D721Med (cell line): ENCODE measurements at regions not wholly inside any gene's neighbourhood (a gene's known extent, or its start where the extent isn't known, plus 50 kb on each side); places are given as distances from the start of the nearest gene placed in this dataset.

Experiments used
- DNase-seq: peaks from one replicate; pipeline ENCODE4 v3.0.0; 2011; ENCODE audit warnings: low spot score; ENCODE audit not compliant: insufficient read length
- FAIRE-seq: peaks from 2 replicates; lab custom pipeline; 2011; peaks lifted over from hg19 to GRCh38; lab: Jason Lieb, UNC
- TF ChIP-seq, protein P1 (sequence below): IDR thresholded peaks from 2 replicates; pipeline ENCODE4 v1.5.1; 2012; ENCODE audit warnings: mild to moderate bottlenecking, control low read depth; ENCODE audit not compliant: insufficient read depth; ENCODE audit errors: missing control alignments

DNA sequence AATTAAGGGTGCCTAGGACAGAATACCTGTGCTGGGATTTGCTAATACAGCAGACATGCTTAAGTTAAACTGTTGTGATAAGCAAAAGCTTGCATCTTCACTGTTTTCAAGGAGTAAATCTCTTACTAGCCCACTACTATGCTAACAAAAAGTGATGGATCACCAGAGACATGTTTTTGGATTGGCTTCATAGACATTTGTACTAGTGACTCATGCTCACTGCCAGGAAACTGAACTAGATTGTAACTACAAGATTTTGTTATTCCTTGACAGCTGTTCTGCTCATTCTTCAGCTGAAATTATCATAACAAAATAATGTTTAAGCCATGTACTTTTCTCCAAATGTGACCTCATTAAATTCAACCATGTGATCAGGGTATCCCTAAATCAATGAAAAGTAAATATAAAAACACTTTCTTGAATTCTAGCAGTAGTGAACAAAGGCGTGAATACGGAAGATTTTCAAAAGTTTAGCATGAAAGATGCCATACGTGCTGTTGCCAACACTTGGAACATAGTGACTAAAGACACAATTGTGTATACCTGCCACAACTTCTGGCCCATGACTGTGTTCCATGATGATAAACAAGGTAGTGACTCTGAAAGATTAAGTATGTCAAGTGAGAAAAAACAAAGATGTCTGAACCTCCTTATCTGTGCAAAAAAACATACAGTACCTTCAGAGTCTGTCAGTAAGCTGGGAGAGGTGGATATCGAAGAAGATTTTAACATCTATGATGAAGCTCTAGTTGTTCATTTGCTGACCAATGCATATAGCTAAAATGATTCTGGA is 154.0 kb downstream of the BTC start:
- TF ChIP-seq, protein P1, sequence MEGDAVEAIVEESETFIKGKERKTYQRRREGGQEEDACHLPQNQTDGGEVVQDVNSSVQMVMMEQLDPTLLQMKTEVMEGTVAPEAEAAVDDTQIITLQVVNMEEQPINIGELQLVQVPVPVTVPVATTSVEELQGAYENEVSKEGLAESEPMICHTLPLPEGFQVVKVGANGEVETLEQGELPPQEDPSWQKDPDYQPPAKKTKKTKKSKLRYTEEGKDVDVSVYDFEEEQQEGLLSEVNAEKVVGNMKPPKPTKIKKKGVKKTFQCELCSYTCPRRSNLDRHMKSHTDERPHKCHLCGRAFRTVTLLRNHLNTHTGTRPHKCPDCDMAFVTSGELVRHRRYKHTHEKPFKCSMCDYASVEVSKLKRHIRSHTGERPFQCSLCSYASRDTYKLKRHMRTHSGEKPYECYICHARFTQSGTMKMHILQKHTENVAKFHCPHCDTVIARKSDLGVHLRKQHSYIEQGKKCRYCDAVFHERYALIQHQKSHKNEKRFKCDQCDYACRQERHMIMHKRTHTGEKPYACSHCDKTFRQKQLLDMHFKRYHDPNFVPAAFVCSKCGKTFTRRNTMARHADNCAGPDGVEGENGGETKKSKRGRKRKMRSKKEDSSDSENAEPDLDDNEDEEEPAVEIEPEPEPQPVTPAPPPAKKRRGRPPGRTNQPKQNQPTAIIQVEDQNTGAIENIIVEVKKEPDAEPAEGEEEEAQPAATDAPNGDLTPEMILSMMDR = no peak
- FAIRE-seq = no peak
- DNase-seq = no peak

DNA sequence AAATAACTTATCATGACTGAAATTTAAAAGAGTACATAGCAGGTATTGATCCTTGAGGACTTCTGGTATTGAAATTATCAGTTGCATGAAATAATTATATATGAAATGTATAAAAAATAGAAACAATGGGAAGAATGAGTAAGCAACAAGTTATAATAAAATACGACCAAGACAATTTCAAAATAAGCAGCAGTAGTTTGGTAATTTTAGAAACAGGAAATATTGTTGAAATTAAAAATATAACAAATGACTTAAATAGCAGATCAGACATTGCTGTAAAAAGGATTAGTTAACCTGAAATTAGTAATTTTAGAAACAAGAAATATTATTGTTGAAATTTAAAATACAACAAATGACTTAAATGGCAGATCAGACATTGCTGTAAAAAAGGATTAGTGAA is 152.3 kb downstream of the BTC start:
- TF ChIP-seq, protein P1 = no peak
- DNase-seq (no peak), FAIRE-seq (no peak)

DNA sequence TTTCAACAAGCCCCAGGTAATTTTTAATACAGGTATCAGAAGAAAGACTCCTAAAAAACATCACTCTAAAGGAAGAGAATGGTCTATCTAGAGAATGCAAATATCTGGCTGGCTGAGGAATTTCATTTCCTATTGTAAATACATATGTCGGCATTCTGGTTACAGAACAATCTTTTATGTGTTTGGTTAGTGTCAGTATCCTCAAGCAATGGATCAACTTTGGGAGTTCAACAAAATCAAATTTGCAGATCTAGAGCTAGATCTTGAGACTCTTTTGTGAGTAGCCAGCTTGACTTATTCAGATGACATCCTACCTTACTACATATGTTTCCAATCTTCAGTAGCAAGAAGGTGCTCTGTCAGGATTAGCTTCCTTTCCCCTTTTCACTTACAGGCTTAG is 145.1 kb downstream of the BTC start:
- no peak for DNase-seq
- no peak for FAIRE-seq

DNA sequence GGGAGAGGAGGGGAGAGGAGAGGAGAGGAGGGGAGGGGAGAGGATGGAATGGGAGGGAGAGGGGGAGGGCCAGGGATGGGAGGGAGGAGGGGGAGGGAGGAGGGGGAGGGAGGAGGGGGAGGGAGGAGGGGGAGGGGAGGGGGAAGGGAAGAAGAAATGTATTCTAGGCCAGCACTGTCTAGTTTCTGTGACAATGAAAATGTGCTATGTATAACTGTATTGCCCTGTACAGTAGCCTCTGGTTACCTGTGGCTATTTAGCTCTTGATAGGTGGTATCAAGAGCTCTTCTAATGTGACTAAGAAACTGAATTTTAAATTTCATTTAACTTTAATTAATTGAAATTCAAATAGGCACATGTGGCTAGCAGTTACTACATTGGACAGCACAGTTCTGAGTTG is 143.1 kb downstream of the BTC start:
- no peak for DNase-seq
- FAIRE-seq = no peak
- TF ChIP-seq, protein P1 = no peak

More for the DNA sequence above, 145.1 kb downstream of the BTC start:
- TF ChIP-seq, protein P1 = no peak

DNA sequence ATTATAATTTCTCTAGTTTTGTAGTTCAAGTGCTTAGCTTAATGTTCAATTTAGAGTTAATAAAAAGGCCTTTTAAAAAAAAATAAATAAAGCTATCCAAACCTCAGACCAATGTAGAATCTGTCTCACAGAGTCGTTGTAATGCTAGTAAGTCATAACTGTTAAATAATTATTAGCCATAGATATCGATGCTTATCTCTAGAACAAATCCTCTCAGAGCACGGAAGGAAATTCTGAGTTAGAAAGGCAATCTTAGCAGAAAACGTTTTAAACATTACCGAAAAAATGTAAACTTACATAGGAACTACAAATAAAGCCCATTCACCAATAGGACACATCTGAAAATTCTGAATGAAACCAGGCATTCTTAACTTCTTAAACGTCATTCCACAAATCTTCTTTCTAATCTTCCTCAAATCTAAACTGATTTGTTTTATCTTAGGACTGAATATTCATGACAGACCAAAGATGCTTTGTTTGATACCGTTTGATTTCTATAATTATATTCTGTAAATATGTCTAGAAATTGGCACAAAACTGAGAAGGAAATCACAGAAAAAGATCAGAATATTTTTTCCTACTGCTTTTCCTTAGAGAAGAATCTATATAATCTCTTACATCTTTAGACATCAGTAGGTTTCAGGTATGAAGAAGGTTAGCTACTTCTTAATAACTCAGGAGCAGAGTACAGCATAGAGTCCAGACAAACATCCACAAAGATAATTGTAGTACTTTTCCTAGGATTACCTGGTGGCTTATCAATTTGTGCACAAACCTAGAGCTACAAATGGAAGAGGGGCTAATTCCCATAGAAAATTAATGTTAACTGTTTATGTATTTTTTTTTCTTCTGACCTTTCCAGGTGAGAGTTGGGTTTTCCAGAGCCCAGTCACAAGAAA is 140.7 kb downstream of the BTC start:
- DNase-seq (no peak), FAIRE-seq (no peak)
- TF ChIP-seq, protein P1 = no peak

DNA sequence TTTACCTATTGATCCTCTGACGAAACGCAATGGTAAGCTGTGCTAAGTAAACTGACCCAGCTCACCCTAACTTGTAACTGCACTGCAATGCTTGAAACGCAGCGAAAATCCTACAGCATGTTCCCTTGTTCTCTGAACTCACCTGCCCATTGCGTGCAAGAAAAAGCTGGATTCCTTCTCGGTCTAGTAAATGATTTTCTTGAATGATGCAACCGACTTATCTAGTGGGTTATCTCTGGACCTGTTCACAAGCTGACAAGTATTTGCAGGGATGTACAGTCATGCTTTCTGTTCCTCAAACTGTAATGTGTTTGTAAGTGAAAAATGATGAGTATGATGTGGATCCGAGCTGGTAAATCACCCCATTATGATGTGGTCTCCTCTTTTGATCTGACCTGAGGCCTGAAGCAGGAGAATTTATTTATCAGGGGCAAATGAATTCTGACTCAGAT is 140.1 kb downstream of the BTC start:
- DNase-seq (no peak), FAIRE-seq (no peak)
- TF ChIP-seq, protein P1 = no peak
